ENCODE measurements at regions not wholly inside any gene's neighbourhood (a gene's known extent, or its start where the extent isn't known, plus 50 kb on each side); places are given as distances from the start of the nearest gene placed in this dataset.
A peak's percentile ranks its signal among the peaks of the same experiment; 100 is the strongest.

DNA sequence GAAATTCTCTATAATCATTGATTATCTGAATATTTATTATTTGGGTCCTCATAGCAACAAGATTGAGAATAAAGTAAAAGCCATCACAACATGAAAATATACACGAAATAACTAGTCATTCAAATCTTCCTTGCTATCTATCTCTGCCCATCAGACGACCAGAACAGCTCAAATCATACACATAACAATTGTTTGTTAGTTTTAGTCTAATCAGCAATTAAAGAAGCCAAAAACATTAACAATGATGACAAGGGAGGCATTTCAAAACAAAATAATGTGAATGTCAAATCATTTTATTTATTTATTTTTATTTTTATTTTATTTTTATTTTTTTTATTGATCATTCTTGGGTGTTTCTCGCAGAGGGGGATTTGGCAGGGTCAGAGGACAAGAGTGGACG is 106.0 kb upstream of the BNC2 start:
- no peak for DNase-seq (ENCODE audit: low read depth in 2 of 2)
- TF ChIP-seq, protein P1, sequence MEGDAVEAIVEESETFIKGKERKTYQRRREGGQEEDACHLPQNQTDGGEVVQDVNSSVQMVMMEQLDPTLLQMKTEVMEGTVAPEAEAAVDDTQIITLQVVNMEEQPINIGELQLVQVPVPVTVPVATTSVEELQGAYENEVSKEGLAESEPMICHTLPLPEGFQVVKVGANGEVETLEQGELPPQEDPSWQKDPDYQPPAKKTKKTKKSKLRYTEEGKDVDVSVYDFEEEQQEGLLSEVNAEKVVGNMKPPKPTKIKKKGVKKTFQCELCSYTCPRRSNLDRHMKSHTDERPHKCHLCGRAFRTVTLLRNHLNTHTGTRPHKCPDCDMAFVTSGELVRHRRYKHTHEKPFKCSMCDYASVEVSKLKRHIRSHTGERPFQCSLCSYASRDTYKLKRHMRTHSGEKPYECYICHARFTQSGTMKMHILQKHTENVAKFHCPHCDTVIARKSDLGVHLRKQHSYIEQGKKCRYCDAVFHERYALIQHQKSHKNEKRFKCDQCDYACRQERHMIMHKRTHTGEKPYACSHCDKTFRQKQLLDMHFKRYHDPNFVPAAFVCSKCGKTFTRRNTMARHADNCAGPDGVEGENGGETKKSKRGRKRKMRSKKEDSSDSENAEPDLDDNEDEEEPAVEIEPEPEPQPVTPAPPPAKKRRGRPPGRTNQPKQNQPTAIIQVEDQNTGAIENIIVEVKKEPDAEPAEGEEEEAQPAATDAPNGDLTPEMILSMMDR (conservative IDR thresholded peaks at IDR 0.05 in 1 of 2, IDR thresholded peaks at IDR 0.05 in 1 of 2; ENCODE audit: low read depth in 1 of 2, low read length in 2 of 2) = no peak
- TF ChIP-seq EZH2 (IDR thresholded peaks at IDR 0.05; ENCODE audit: low read length, missing control alignments) = no peak
- no peaks in the 10 kb centered on the region for H3K27me3 ChIP-seq (ENCODE audit: control insufficient read depth, insufficient read depth, low read length)
- H3K4me1 ChIP-seq (ENCODE audit: control insufficient read depth, extremely low read depth, insufficient read depth, low read length) = no peaks in the 10 kb centered on the region
- H3K79me2 ChIP-seq (ENCODE audit: control insufficient read depth, insufficient read depth, low read length) = no peaks in the 10 kb centered on the region
- H3K27ac ChIP-seq (ENCODE audit: insufficient read depth, low read length) = no peak overlapping the region
- H4K20me1 ChIP-seq (ENCODE audit: control insufficient read depth, extremely low read depth, insufficient read depth, low read length) = no peaks in the 10 kb centered on the region
- H3K4me3 ChIP-seq (replicated peaks in 1 of 4; ENCODE audit: control extremely low read depth in 1 of 4, insufficient read depth in 1 of 4, low read depth in 3 of 4, low read length in 4 of 4) = no peak overlapping the region
- H3K4me2 ChIP-seq (ENCODE audit: extremely low read depth, insufficient read depth, low read length) = no peak overlapping the region
- no peak overlapping the region for H3K9ac ChIP-seq (ENCODE audit: insufficient read depth, low read length)
- no peaks in the 10 kb centered on the region for H3K9me3 ChIP-seq (ENCODE audit: control insufficient read depth, insufficient read depth, low read depth, low read length)
- H2AFZ ChIP-seq (ENCODE audit: low read length) = no peak overlapping the region
- no peaks in the 10 kb centered on the region for H3K36me3 ChIP-seq (ENCODE audit: control insufficient read depth, insufficient read depth, low read length)

DNA sequence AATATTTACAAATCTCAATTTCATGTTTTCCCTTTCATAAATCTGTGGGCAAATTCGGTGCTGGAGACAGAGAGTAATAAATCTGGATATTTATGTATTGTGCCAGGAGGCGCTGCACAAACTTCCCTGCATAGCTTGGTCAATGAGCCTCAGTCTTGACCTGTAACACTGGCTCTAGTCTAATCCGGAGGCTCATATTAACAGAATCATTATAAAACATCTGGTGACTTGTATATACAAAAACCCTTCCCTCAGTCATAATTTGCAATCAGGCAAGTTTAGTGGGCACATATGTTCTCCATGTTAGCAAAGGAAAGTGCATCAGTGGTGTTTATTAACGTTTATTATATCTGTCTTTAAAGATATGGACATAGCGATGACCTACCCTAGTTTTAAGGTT is 104.0 kb upstream of the BNC2 start:
- no peaks in the 10 kb centered on the region for H3K9me3 ChIP-seq (ENCODE audit: control insufficient read depth, insufficient read depth, low read depth, low read length)
- peak in 1 of 2 donors; percentile 62 for DNase-seq (ENCODE audit: low read depth in 2 of 2)
- H3K79me2 ChIP-seq (ENCODE audit: control insufficient read depth, insufficient read depth, low read length) = no peaks in the 10 kb centered on the region
- H4K20me1 ChIP-seq (ENCODE audit: control insufficient read depth, extremely low read depth, insufficient read depth, low read length) = no peaks in the 10 kb centered on the region
- H3K4me1 ChIP-seq (ENCODE audit: control insufficient read depth, extremely low read depth, insufficient read depth, low read length) = no peaks in the 10 kb centered on the region
- H3K36me3 ChIP-seq (ENCODE audit: control insufficient read depth, insufficient read depth, low read length) = no peaks in the 10 kb centered on the region
- no peak overlapping the region for H3K4me2 ChIP-seq (ENCODE audit: extremely low read depth, insufficient read depth, low read length)
- H3K27ac ChIP-seq (ENCODE audit: insufficient read depth, low read length) = no peak overlapping the region
- no peaks in the 10 kb centered on the region for H3K27me3 ChIP-seq (ENCODE audit: control insufficient read depth, insufficient read depth, low read length)
- H2AFZ ChIP-seq (ENCODE audit: low read length) = no peak overlapping the region
- no peak overlapping the region for H3K9ac ChIP-seq (ENCODE audit: insufficient read depth, low read length)
- TF ChIP-seq EZH2 (IDR thresholded peaks at IDR 0.05; ENCODE audit: low read length, missing control alignments) = no peak
- TF ChIP-seq, protein P1 (conservative IDR thresholded peaks at IDR 0.05 in 1 of 2, IDR thresholded peaks at IDR 0.05 in 1 of 2; ENCODE audit: low read depth in 1 of 2, low read length in 2 of 2) = no peak
- H3K4me3 ChIP-seq (replicated peaks in 1 of 4; ENCODE audit: control extremely low read depth in 1 of 4, insufficient read depth in 1 of 4, low read depth in 3 of 4, low read length in 4 of 4) = no peak overlapping the region

DNA sequence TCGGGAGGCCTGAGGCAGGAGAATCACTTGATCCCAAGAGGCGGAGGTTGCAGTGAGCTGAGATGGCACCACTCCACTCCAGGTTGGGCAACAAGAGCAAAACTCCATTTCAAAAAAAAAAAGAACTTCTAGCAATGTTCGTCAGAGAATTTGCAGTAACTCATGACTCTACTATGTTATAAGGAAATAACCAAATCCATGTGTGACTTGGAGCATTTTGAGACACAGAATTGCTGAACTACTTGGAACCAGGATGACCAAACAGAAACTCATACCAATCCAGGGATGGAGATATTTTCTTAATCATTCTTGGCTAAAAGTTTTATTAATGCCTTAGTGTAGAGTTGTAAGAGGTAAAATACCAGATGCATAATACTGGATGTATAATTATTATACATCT is 99.9 kb upstream of the BNC2 start:
- no peaks in the 10 kb centered on the region for H3K79me2 ChIP-seq (ENCODE audit: control insufficient read depth, insufficient read depth, low read length)
- no peaks in the 10 kb centered on the region for H4K20me1 ChIP-seq (ENCODE audit: control insufficient read depth, extremely low read depth, insufficient read depth, low read length)
- no peak overlapping the region for H2AFZ ChIP-seq (ENCODE audit: low read length)
- TF ChIP-seq, protein P1 (conservative IDR thresholded peaks at IDR 0.05 in 1 of 2, IDR thresholded peaks at IDR 0.05 in 1 of 2; ENCODE audit: low read depth in 1 of 2, low read length in 2 of 2) = no peak
- no peak for TF ChIP-seq EZH2 (IDR thresholded peaks at IDR 0.05; ENCODE audit: low read length, missing control alignments)
- no peak overlapping the region for H3K9ac ChIP-seq (ENCODE audit: insufficient read depth, low read length)
- H3K27me3 ChIP-seq (ENCODE audit: control insufficient read depth, insufficient read depth, low read length) = no peaks in the 10 kb centered on the region
- H3K9me3 ChIP-seq (ENCODE audit: control insufficient read depth, insufficient read depth, low read depth, low read length) = no peaks in the 10 kb centered on the region
- no peak for DNase-seq (ENCODE audit: low read depth in 2 of 2)
- no peaks in the 10 kb centered on the region for H3K36me3 ChIP-seq (ENCODE audit: control insufficient read depth, insufficient read depth, low read length)
- H3K27ac ChIP-seq (ENCODE audit: insufficient read depth, low read length) = no peak overlapping the region
- H3K4me2 ChIP-seq (ENCODE audit: extremely low read depth, insufficient read depth, low read length) = no peak overlapping the region
- no peak overlapping the region for H3K4me3 ChIP-seq (replicated peaks in 1 of 4; ENCODE audit: control extremely low read depth in 1 of 4, insufficient read depth in 1 of 4, low read depth in 3 of 4, low read length in 4 of 4)
- no peaks in the 10 kb centered on the region for H3K4me1 ChIP-seq (ENCODE audit: control insufficient read depth, extremely low read depth, insufficient read depth, low read length)

Data from fibroblast of lung (primary cell).